ENCODE measurements at regions not wholly inside any gene's neighbourhood (a gene's known extent, or its start where the extent isn't known, plus 50 kb on each side); places are given as distances from the start of the nearest gene placed in this dataset.

DNA sequence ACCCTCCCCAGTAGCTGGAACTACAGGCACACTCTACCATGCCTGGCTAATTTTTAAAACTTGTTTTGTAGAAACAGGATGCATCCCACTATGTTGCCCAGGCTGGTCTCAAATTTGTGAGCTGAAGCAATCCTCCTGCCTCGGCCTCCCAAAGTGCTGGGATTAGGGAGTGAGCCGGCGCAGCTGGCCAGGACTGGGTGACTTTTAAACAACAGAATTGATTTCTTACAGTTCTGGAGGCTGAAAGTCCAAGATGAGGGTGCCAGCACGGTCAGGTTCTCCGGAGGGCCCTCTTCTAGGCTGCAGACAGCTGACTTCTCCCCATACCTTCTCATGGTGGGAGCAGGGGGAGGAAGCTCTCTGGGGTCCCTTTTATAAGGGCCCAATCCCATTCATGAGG, 75.2 kb upstream of the CHST15 start:
- TF ChIP-seq, protein P1, sequence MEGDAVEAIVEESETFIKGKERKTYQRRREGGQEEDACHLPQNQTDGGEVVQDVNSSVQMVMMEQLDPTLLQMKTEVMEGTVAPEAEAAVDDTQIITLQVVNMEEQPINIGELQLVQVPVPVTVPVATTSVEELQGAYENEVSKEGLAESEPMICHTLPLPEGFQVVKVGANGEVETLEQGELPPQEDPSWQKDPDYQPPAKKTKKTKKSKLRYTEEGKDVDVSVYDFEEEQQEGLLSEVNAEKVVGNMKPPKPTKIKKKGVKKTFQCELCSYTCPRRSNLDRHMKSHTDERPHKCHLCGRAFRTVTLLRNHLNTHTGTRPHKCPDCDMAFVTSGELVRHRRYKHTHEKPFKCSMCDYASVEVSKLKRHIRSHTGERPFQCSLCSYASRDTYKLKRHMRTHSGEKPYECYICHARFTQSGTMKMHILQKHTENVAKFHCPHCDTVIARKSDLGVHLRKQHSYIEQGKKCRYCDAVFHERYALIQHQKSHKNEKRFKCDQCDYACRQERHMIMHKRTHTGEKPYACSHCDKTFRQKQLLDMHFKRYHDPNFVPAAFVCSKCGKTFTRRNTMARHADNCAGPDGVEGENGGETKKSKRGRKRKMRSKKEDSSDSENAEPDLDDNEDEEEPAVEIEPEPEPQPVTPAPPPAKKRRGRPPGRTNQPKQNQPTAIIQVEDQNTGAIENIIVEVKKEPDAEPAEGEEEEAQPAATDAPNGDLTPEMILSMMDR (IDR thresholded peaks at IDR 0.05), result no peak
- TF ChIP-seq POLR2A (IDR thresholded peaks at IDR 0.05), result no peak
